ENCODE measurements at regions not wholly inside any gene's neighbourhood (a gene's known extent, or its start where the extent isn't known, plus 50 kb on each side); places are given as distances from the start of the nearest gene placed in this dataset.
A peak's percentile ranks its signal among the peaks of the same experiment; 100 is the strongest.

- no peak for TF ChIP-seq MAF1 (CRISPR knock-in tag; IDR thresholded peaks at IDR 0.05; ENCODE audit: borderline replicate concordance)
- no peak for TF ChIP-seq ZNF343 (CRISPR knock-in tag; IDR thresholded peaks at IDR 0.05)
- TF ChIP-seq ZNF234 (CRISPR knock-in tag; conservative IDR thresholded peaks at IDR 0.05) = no peak
- no peak for TF ChIP-seq PLSCR1 (CRISPR knock-in tag; IDR thresholded peaks at IDR 0.05; ENCODE audit: borderline replicate concordance)
- no peak for TF ChIP-seq RAD21 (CRISPR knock-in tag; IDR thresholded peaks at IDR 0.05)
- no peak for TF ChIP-seq ZNF740 (CRISPR knock-in tag; IDR thresholded peaks at IDR 0.05)
- no peak for TF ChIP-seq ZNF766 (CRISPR knock-in tag; IDR thresholded peaks at IDR 0.05; ENCODE audit: borderline replicate concordance)
- TF ChIP-seq SMARCC2 (IDR thresholded peaks at IDR 0.05) = no peak
- TF ChIP-seq POLR2G (IDR thresholded peaks at IDR 0.05; ENCODE audit: low read depth, low read length) = no peak
- no peak for TF ChIP-seq NFRKB (IDR thresholded peaks at IDR 0.05)
These were observed 327.2 kb upstream of the ZFP64 start (continued) for GRCh38 chr20:52518735-52519134.

- ChIA-PET POLR2A (no interaction called here), CTCF (ENCODE audit: low intra/inter-chr PET ratio, low total read pairs) (no interaction called here)
- Histone ChIP-seq H3K27ac (ENCODE audit: extremely low read length, insufficient read depth, low read length) (no peak overlapping the region), H3K4me1 (ENCODE audit: insufficient read depth, low read length) (no peaks in the 10 kb centered on the region), H3K27me3 (ENCODE audit: control insufficient read depth in 1 of 2, insufficient read depth in 2 of 2, low read length in 2 of 2) (no peaks in the 10 kb centered on the region), H3K9ac (ENCODE audit: insufficient read depth, low read depth, low read length) (no peak overlapping the region), H4K20me1 (ENCODE audit: insufficient read depth, low read length) (no peaks in the 10 kb centered on the region), H3K4me3 (replicated peaks in 1 of 3; ENCODE audit: insufficient read depth in 1 of 3, low read depth in 2 of 3, low read length in 3 of 3) (no peak overlapping the region), H3K36me3 (replicated peaks in 1 of 2; ENCODE audit: control insufficient read depth in 1 of 2, insufficient read depth in 2 of 2, low read length in 2 of 2) (no peaks in the 10 kb centered on the region), H3K9me3 (ENCODE audit: low read length) (peaks cover 37% of the 10 kb centered on the region; the same call in 1 of the 2 replicates), H3K79me2 (ENCODE audit: insufficient read depth, low read length) (no peaks in the 10 kb centered on the region), H3K4me2 (ENCODE audit: low read depth, low read length) (no peak overlapping the region), H2AFZ (ENCODE audit: low read length) (no peak overlapping the region)
- TF ChIP-seq ZNF282 (IDR thresholded peaks at IDR 0.05; ENCODE audit: partially characterized antibody) (peak; percentile 55), PCBP1 (IDR thresholded peaks at IDR 0.05; ENCODE audit: borderline replicate concordance, low read depth, low read length) (0 out of 2 replicates have a peak, but pooled peaks have one; percentile 77), ZNF382 (CRISPR knock-in tag; IDR thresholded peaks at IDR 0.05; ENCODE audit: borderline replicate concordance) (no peak), HNRNPK (IDR thresholded peaks at IDR 0.05; ENCODE audit: low read depth, low read length, poor library complexity, severe bottlenecking) (peak; percentile 79), RAD51 (IDR thresholded peaks at IDR 0.05; ENCODE audit: borderline replicate concordance) (0 out of 2 replicates have a peak, but pooled peaks have one; percentile 5), PCBP2 (optimal IDR thresholded peaks at IDR 0.05; ENCODE audit: low read depth, low read length, poor library complexity, severe bottlenecking) (peak; percentile 98), FOXA1 (IDR thresholded peaks at IDR 0.05) (0 out of 2 replicates have a peak, but pooled peaks have one; percentile 32), FOXA1 (CRISPR knock-in tag; IDR thresholded peaks at IDR 0.05) (no peak), IRX3 (CRISPR knock-in tag; IDR thresholded peaks at IDR 0.05; ENCODE audit: borderline replicate concordance, low read depth) (no peak), LCORL (IDR thresholded peaks at IDR 0.05) (no peak), LCORL (CRISPR knock-in tag; IDR thresholded peaks at IDR 0.05) (no peak)
- 3% methylated on average over 2 of the region's 2 CpGs for WGBS (ENCODE audit: low lambda C conversion rate)
- intact Hi-C loops (cut with micrococcal nuclease; ENCODE audit: unreplicated experiment) = no loop called here
- in situ Hi-C loops (cut with HindIII; ENCODE audit: extremely low pct_ligation_motif_present, low pct_unique_long_range_greater_than_20kb) = no loop called here
- DNase-seq (ENCODE audit: low spot score) = no peak
- ATAC-seq = no peak
- FAIRE-seq = no peak
- BruUV-seq (replicated peaks) = no TSS peak
These were observed 324.3 kb upstream of the ZFP64 start for GRCh38 chr20:52515877-52516276.
